Smooth muscle cell (in vitro differentiated cells): ENCODE measurements at regions not wholly inside any gene's neighbourhood (a gene's known extent, or its start where the extent isn't known, plus 50 kb on each side); places are given as distances from the start of the nearest gene placed in this dataset.

Source experiments
- DNase-seq: peaks from one replicate; lab custom pipeline; 2025; ENCODE audit not compliant: unreplicated experiment; lab: John Stamatoyannopoulos, UW
- H2AFZ ChIP-seq: fragments of 200-600 bp; sonication (generic); 2 replicates; pipeline ENCODE4 v1.6.0; 2016; ENCODE audit warnings: antibody characterized with exemption, low read depth, mild to moderate bottlenecking
- H3F3A ChIP-seq: fragments of 200-600 bp; sonication (generic); 2 replicates; pipeline ENCODE4 v1.6.0; 2017; ENCODE audit warnings: antibody characterized with exemption, low read depth
- H3K27ac ChIP-seq: fragments of 200-600 bp; sonication (generic); 2 replicates; pipeline ENCODE4 v1.5.1; 2016; ENCODE audit warnings: low read depth, mild to moderate bottlenecking
- H3K27me3 ChIP-seq: fragments of 200-600 bp; sonication (generic); 2 replicates; pipeline ENCODE4 v1.6.1; 2016; ENCODE audit warnings: low read depth, mild to moderate bottlenecking
- H3K36me3 ChIP-seq: fragments of 200-600 bp; sonication (generic); 2 replicates; pipeline ENCODE4 v1.5.1; 2016; ENCODE audit warnings: low read depth
- H3K4me1 ChIP-seq: fragments of 200-600 bp; sonication (generic); 2 replicates; pipeline ENCODE4 v1.5.1; 2016; ENCODE audit warnings: low read depth
- H3K4me2 ChIP-seq: fragments of 200-600 bp; sonication (generic); 2 replicates; pipeline ENCODE4 v1.6.0; 2016; ENCODE audit warnings: mild to moderate bottlenecking
- H3K4me3 ChIP-seq: fragments of 200-600 bp; sonication (generic); 2 replicates; pipeline ENCODE4 v1.5.1; 2016; ENCODE audit warnings: mild to moderate bottlenecking
- H3K79me2 ChIP-seq: fragments of 200-600 bp; sonication (generic); 2 replicates; pipeline ENCODE4 v1.6.0; 2016; ENCODE audit warnings: low read depth, mild to moderate bottlenecking
- H3K9ac ChIP-seq: fragments of 200-600 bp; sonication (generic); 2 replicates; pipeline ENCODE4 v1.6.0; 2016; ENCODE audit warnings: low read depth
- H3K9me3 ChIP-seq: fragments of 200-600 bp; sonication (generic); replicated peaks from 2 replicates; pipeline ENCODE4 v1.5.1; 2016; ENCODE audit warnings: low read depth
- H4K20me1 ChIP-seq: fragments of 200-600 bp; sonication (generic); 2 replicates; pipeline ENCODE4 v1.6.0; 2016; ENCODE audit warnings: low read depth
- CTCF ChIP-seq: fragments of 200-600 bp; sonication (generic); IDR thresholded peaks from 2 replicates; pipeline ENCODE4 v1.5.1; 2017; ENCODE audit warnings: borderline replicate concordance, mild to moderate bottlenecking, antibody characterized with exemption; ENCODE audit not compliant: insufficient read depth, poor library complexity, severe bottlenecking
- WGBS: methylation state at CpG from one replicate; pipeline ENCODE4 v1.1.7; 2016; ENCODE audit warnings: low lambda C conversion rate; 5-methylcytosine and 5-hydroxymethylcytosine counted together

GRCh38 chr5:88090506-88090905 is 178.1 kb downstream of the TMEM161B start:
- DNase-seq, result no peak
- H3K36me3 ChIP-seq, result no peaks in the 10 kb centered on the region
- no peak overlapping the region for H3K9ac ChIP-seq
- H3K4me1 ChIP-seq, result peaks cover 9% of the 10 kb centered on the region
- no peaks in the 10 kb centered on the region for H3K79me2 ChIP-seq
- 92% methylated on average over 2 of the region's 2 CpGs for WGBS
- no peak for TF ChIP-seq CTCF
- H3K9me3 ChIP-seq, result no peaks in the 10 kb centered on the region
- H3K27ac ChIP-seq, result no peak overlapping the region
- no peak overlapping the region for H2AFZ ChIP-seq
- no peaks in the 10 kb centered on the region for H3K27me3 ChIP-seq
- H4K20me1 ChIP-seq, result no peaks in the 10 kb centered on the region
- no peak overlapping the region for H3K4me3 ChIP-seq
- no peak overlapping the region for H3K4me2 ChIP-seq
- H3F3A ChIP-seq, result no peaks in the 10 kb centered on the region

GRCh38 chr5:88089719-88090390 is 178.8 kb downstream of the TMEM161B start:
- H2AFZ ChIP-seq, result no peak overlapping the region
- 75% methylated on average over 7 of the region's 7 CpGs for WGBS
- peaks cover 9% of the 10 kb centered on the region for H3K4me1 ChIP-seq
- no peak overlapping the region for H3K9ac ChIP-seq
- no peaks in the 10 kb centered on the region for H3K36me3 ChIP-seq
- no peak overlapping the region for H3K27ac ChIP-seq
- no peaks in the 10 kb centered on the region for H3F3A ChIP-seq
- no peak for TF ChIP-seq CTCF
- no peaks in the 10 kb centered on the region for H3K27me3 ChIP-seq
- no peaks in the 10 kb centered on the region for H3K9me3 ChIP-seq
- no peaks in the 10 kb centered on the region for H4K20me1 ChIP-seq
- no peak for DNase-seq
- H3K4me2 ChIP-seq, result no peak overlapping the region
- H3K4me3 ChIP-seq, result no peak overlapping the region
- no peaks in the 10 kb centered on the region for H3K79me2 ChIP-seq

- Histone ChIP-seq H3K27ac (no peak overlapping the region), H3K79me2 (no peaks in the 10 kb centered on the region), H3K4me3 (no peak overlapping the region), H3K4me1 (no peaks in the 10 kb centered on the region), H3F3A (no peaks in the 10 kb centered on the region), H4K20me1 (no peaks in the 10 kb centered on the region), H3K4me2 (no peak overlapping the region), H3K9me3 (no peaks in the 10 kb centered on the region), H2AFZ (no peak overlapping the region), H3K9ac (no peak overlapping the region), H3K36me3 (no peaks in the 10 kb centered on the region), H3K27me3 (no peaks in the 10 kb centered on the region)
- WGBS, result 86% methylated on average over 5 of the region's 5 CpGs
- no peak for TF ChIP-seq CTCF
- no peak for DNase-seq
Observed at GRCh38 chr5:88085462-88085861, 183.2 kb downstream of the TMEM161B start.

- no peak for TF ChIP-seq CTCF
- H3K9ac ChIP-seq, result no peak overlapping the region
- H3K4me3 ChIP-seq, result no peak overlapping the region
- H3K36me3 ChIP-seq, result no peaks in the 10 kb centered on the region
- H3K27ac ChIP-seq, result no peak overlapping the region
- H3K4me2 ChIP-seq, result no peak overlapping the region
- DNase-seq, result no peak
- no peaks in the 10 kb centered on the region for H4K20me1 ChIP-seq
- H3F3A ChIP-seq, result no peaks in the 10 kb centered on the region
- H3K9me3 ChIP-seq, result no peaks in the 10 kb centered on the region
- H2AFZ ChIP-seq, result no peak overlapping the region
- H3K4me1 ChIP-seq, result no peaks in the 10 kb centered on the region
- no peaks in the 10 kb centered on the region for H3K79me2 ChIP-seq
- H3K27me3 ChIP-seq, result no peaks in the 10 kb centered on the region
Observed at GRCh38 chr5:88081877-88082276, 186.8 kb downstream of the TMEM161B start.
